Bone marrow (tissue), 2 donors: ENCODE measurements at regions not wholly inside any gene's neighbourhood (a gene's known extent, or its start where the extent isn't known, plus 50 kb on each side); places are given as distances from the start of the nearest gene placed in this dataset.

Experiments
- DNase-seq, 2 donors: peaks; one replicate each; lab custom pipeline; 2025; lab: John Stamatoyannopoulos, UW

GRCh38 chr12:115176741-115177400 lies 492.9 kb upstream of the TBX3 start:
- no peak for DNase-seq

- DNase-seq: no peak
Measured at GRCh38 chr12:115174920-115175319, 490.9 kb upstream of the TBX3 start.

- no peak for DNase-seq
Measured at GRCh38 chr12:115172521-115172920, 488.5 kb upstream of the TBX3 start.

GRCh38 chr12:115169981-115170380 lies 486.0 kb upstream of the TBX3 start:
- no peak for DNase-seq

- DNase-seq: no peak
Measured at GRCh38 chr12:115166698-115167315, 482.8 kb upstream of the TBX3 start.

GRCh38 chr12:115163710-115164109 lies 479.7 kb upstream of the TBX3 start:
- no peak for DNase-seq

GRCh38 chr12:115160271-115161128 lies 476.5 kb upstream of the TBX3 start:
- DNase-seq: no peak

- DNase-seq: no peak
Measured at GRCh38 chr12:115158816-115159215, 474.8 kb upstream of the TBX3 start.

- no peak for DNase-seq
Measured at GRCh38 chr12:115155665-115156645, 472.0 kb upstream of the TBX3 start.

- DNase-seq: no peak
Measured at GRCh38 chr12:115149685-115150378, 465.9 kb upstream of the TBX3 start.

- DNase-seq: no peak
Measured at GRCh38 chr12:115149279-115149678, 465.3 kb upstream of the TBX3 start.

GRCh38 chr12:115147916-115148315 lies 463.9 kb upstream of the TBX3 start:
- DNase-seq: no peak

- no peak for DNase-seq
Measured at GRCh38 chr12:115146453-115146852, 462.5 kb upstream of the TBX3 start.

- DNase-seq: no peak
Measured at GRCh38 chr12:115144425-115144824, 460.4 kb upstream of the TBX3 start.

- no peak for DNase-seq
Measured at GRCh38 chr12:115140981-115141655, 457.1 kb upstream of the TBX3 start.

GRCh38 chr12:115137812-115138521 lies 454.0 kb upstream of the TBX3 start:
- no peak for DNase-seq

GRCh38 chr12:115135800-115136211 lies 451.8 kb upstream of the TBX3 start:
- no peak for DNase-seq

- DNase-seq: no peak
Measured at GRCh38 chr12:115134298-115134697, 450.3 kb upstream of the TBX3 start.

- no peak for DNase-seq
Measured at GRCh38 chr12:115132905-115133304, 448.9 kb upstream of the TBX3 start.

- DNase-seq: no peak
Measured at GRCh38 chr12:115132145-115132544, 448.2 kb upstream of the TBX3 start.
